ENCODE measurements at regions not wholly inside any gene's neighbourhood (a gene's known extent, or its start where the extent isn't known, plus 50 kb on each side); places are given as distances from the start of the nearest gene placed in this dataset.

DNA sequence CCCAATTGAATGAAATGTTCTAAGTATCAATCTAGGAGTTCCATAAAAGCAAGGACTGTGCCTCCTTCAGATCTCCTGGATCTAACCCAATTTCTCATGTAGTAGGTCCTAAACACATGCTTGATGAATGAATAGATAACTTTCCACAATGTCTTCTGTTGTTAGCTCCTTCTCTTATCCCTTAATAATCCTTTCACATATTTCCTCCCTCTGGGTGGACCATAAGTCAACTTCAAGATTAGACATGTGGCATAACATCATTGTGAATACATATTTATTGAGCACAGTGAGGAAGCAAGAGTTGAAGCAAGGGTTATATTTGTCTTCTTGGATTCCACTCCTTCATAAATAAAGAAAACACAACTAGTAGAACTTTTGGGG, 108.6 kb upstream of the EGFLAM start:
- DNase-seq = no peak
- intact Hi-C loops (cut with DNase I) = no loop called here
- no peak for TF ChIP-seq POLR2A (IDR thresholded peaks at IDR 0.05)
- no peak for TF ChIP-seq CTCF (IDR thresholded peaks at IDR 0.05)
- no peaks in the 10 kb centered on the region for H3K9me3 ChIP-seq
- H3K4me3 ChIP-seq = no peak overlapping the region
- no peaks in the 10 kb centered on the region for H3K4me1 ChIP-seq
- no peaks in the 10 kb centered on the region for H3K36me3 ChIP-seq
- no peak overlapping the region for H3K27ac ChIP-seq
- no peaks in the 10 kb centered on the region for H3K27me3 ChIP-seq

- no peak for DNase-seq
- WGBS, 2 donors = 86 to 87% methylated on average over 10 of the region's 10 CpGs
- Histone ChIP-seq H3K9me3 (no peaks in the 10 kb centered on the region), H3K4me1 (no peaks in the 10 kb centered on the region), H3K27ac (no peak overlapping the region), H3K27me3 (no peaks in the 10 kb centered on the region), H3K36me3 (no peaks in the 10 kb centered on the region), H3K4me3 (no peak overlapping the region)
- TF ChIP-seq POLR2A (IDR thresholded peaks at IDR 0.05) (no peak), CTCF (IDR thresholded peaks at IDR 0.05) (no peak)
- intact Hi-C loops (cut with DNase I) = no loop called here
Measured at GRCh38 chr5:38148021-38148625, 110.2 kb upstream of the EGFLAM start.

GRCh38 chr5:38143384-38143783, 115.0 kb upstream of the EGFLAM start:
- no peak for DNase-seq
- Histone ChIP-seq H3K9me3 (no peaks in the 10 kb centered on the region), H3K4me3 (no peak overlapping the region), H3K36me3 (no peaks in the 10 kb centered on the region), H3K27me3 (no peaks in the 10 kb centered on the region), H3K4me1 (no peaks in the 10 kb centered on the region), H3K27ac (no peak overlapping the region)
- WGBS, 2 donors = 65 to 86% methylated on average over 3 of the region's 3 CpGs
- intact Hi-C loops (cut with DNase I) = no loop called here
- TF ChIP-seq CTCF (IDR thresholded peaks at IDR 0.05) = no peak
- no peak for TF ChIP-seq POLR2A (IDR thresholded peaks at IDR 0.05)

GRCh38 chr5:38141665-38142064, 116.7 kb upstream of the EGFLAM start:
- Histone ChIP-seq H3K4me3 (no peak overlapping the region), H3K27ac (no peak overlapping the region), H3K9me3 (no peaks in the 10 kb centered on the region), H3K36me3 (no peaks in the 10 kb centered on the region), H3K27me3 (no peaks in the 10 kb centered on the region), H3K4me1 (no peaks in the 10 kb centered on the region)
- intact Hi-C loops (cut with DNase I) = no loop called here
- no peak for DNase-seq
- 80 to 96% methylated on average over 1 of the region's 1 CpG for WGBS, 2 donors
- TF ChIP-seq CTCF (IDR thresholded peaks at IDR 0.05) (no peak), POLR2A (IDR thresholded peaks at IDR 0.05) (no peak)

GRCh38 chr5:38138574-38138973, 119.8 kb upstream of the EGFLAM start:
- WGBS, 2 donors = 59 to 76% methylated on average over 5 of the region's 5 CpGs
- intact Hi-C loops (cut with DNase I) = no loop called here
- TF ChIP-seq CTCF (IDR thresholded peaks at IDR 0.05) = no peak
- TF ChIP-seq POLR2A (IDR thresholded peaks at IDR 0.05) = no peak

More at GRCh38 chr5:38138574-38138973, 119.8 kb upstream of the EGFLAM start:
- no peaks in the 10 kb centered on the region for H3K36me3 ChIP-seq
- H3K4me3 ChIP-seq = no peak overlapping the region
- H3K27ac ChIP-seq = no peak overlapping the region
- no peaks in the 10 kb centered on the region for H3K9me3 ChIP-seq
- H3K4me1 ChIP-seq = no peaks in the 10 kb centered on the region
- H3K27me3 ChIP-seq = no peaks in the 10 kb centered on the region
- DNase-seq = no peak
